RWPE1 (cell line): ENCODE measurements at regions not wholly inside any gene's neighbourhood (a gene's known extent, or its start where the extent isn't known, plus 50 kb on each side); places are given as distances from the start of the nearest gene placed in this dataset.

Experiments
- CTCF ChIA-PET: fragments of 350-600 bp; sonication (Branson Sonifier 250); formaldehyde crosslinking; extraction: SDS; loops from one replicate; lab custom pipeline; 2021; lab: Yijun Ruan, JAX
- POLR2A ChIA-PET: fragments of 400-600 bp; formaldehyde crosslinking; extraction: SDS; loops from one replicate; lab custom pipeline; 2020; ENCODE audit warnings: antibody characterized with exemption; ENCODE audit not compliant: low non-redundant PET; lab: Yijun Ruan, JAX
- DNase-seq: peaks from one replicate; pipeline ENCODE4 v3.0.0; 2012; ENCODE audit warnings: low spot score
- H3K27ac ChIP-seq: fragments of 450-650 bp; 2 replicates; pipeline ENCODE4 v1.5.1; 2017
- CTCF ChIP-seq: fragments of 450-650 bp; conservative IDR thresholded peaks from 2 replicates; pipeline ENCODE4 v1.5.1; 2017; ENCODE audit warnings: low read depth, mild to moderate bottlenecking

- ChIA-PET POLR2A (no interaction called here), CTCF (interaction anchor here (0.7 kb wide), 1 partner anchor 17 kb away, joined by 7 read pairs; no protein-coding TSS in a partner anchor)
- H3K27ac ChIP-seq = peak overlapping the region; percentile 61; the same call in 1 of the 2 replicates
- peak; percentile 93 for DNase-seq
- no peak for TF ChIP-seq CTCF
These were observed 538.5 kb downstream of the HTR7 start for GRCh38 chr10:90319188-90319914.

- DNase-seq = no peak
- H3K27ac ChIP-seq = no peak overlapping the region
- POLR2A ChIA-PET = interaction anchor here (0.6 kb wide), 1 partner anchor 200 kb away, joined by 5 read pairs; no protein-coding TSS in a partner anchor
- no peak for TF ChIP-seq CTCF
- CTCF ChIA-PET = interaction anchor here (0.6 kb wide), 2 partner anchors 9 to 204 kb away, joined by 3 read pairs; no protein-coding TSS in a partner anchor
These were observed 536.6 kb downstream of the HTR7 start for GRCh38 chr10:90321132-90321816.

- H3K27ac ChIP-seq = no peak overlapping the region
- TF ChIP-seq CTCF = no peak
- ChIA-PET POLR2A (no interaction called here), CTCF (no interaction called here)
- peak; percentile 46 for DNase-seq
These were observed 531.2 kb downstream of the HTR7 start for GRCh38 chr10:90326498-90327267.

GRCh38 chr10:90327611-90328010 is 530.2 kb downstream of the HTR7 start:
- CTCF ChIA-PET = no interaction called here
- POLR2A ChIA-PET = no interaction called here
- TF ChIP-seq CTCF = no peak
- DNase-seq = no peak
- no peak overlapping the region for H3K27ac ChIP-seq

GRCh38 chr10:90328459-90328858 is 529.4 kb downstream of the HTR7 start:
- POLR2A ChIA-PET = no interaction called here
- CTCF ChIA-PET = interaction anchor here (0.6 kb wide), 1 partner anchor 1985 kb away, joined by 3 read pairs; no protein-coding TSS in a partner anchor
- no peak overlapping the region for H3K27ac ChIP-seq
- DNase-seq = no peak
- TF ChIP-seq CTCF = no peak

- no peak overlapping the region for H3K27ac ChIP-seq
- TF ChIP-seq CTCF = no peak
- POLR2A ChIA-PET = no interaction called here
- DNase-seq = no peak
- CTCF ChIA-PET = interaction anchor here (0.6 kb wide), 1 partner anchor 1985 kb away, joined by 3 read pairs; no protein-coding TSS in a partner anchor
These were observed 528.9 kb downstream of the HTR7 start for GRCh38 chr10:90328896-90329295.
